HepG2 (cell line): ENCODE measurements at regions not wholly inside any gene's neighbourhood (a gene's known extent, or its start where the extent isn't known, plus 50 kb on each side); places are given as distances from the start of the nearest gene placed in this dataset.
"Not testable (repeated sequence)": the region's sequence is repeated elsewhere in the genome, so short reads cannot be mapped to it uniquely, and the experiment has no call there.

Experiments
- ATAC-seq: fragments of 200-7000 bp; cut with Tn5 transposase; 3 replicates; pipeline ENCODE4 v1.9.1; 2020; ENCODE audit warnings: mild to moderate bottlenecking, moderate library complexity
- BruUV-seq: library from RNA; stranded (reverse); fragments of 400-500 nt; replicated peaks from 2 replicates; lab custom pipeline; 2021; lab: Mats Ljungman, UMichigan
- CTCF ChIA-PET: fragments of 300-600 bp; formaldehyde crosslinking; extraction: SDS; loops from one replicate; lab custom pipeline; 2021; ENCODE audit warnings: low total read pairs, inconsistent platforms, low intra/inter-chr PET ratio; lab: Yijun Ruan, JAX
- POLR2A ChIA-PET: fragments of 350-600 bp; sonication (Branson Sonifier 250); formaldehyde crosslinking; loops from one replicate; lab custom pipeline; 2020; ENCODE audit warnings: antibody characterized with exemption, inconsistent platforms; lab: Yijun Ruan, JAX
- DNase-seq: peaks from one replicate; pipeline ENCODE4 v3.0.0-alpha.2; 2015; ENCODE audit warnings: low spot score
- FAIRE-seq: peaks from 3 replicates; lab custom pipeline; 2011; peaks lifted over from hg19 to GRCh38; lab: Jason Lieb, UNC
- H2AFZ ChIP-seq: one replicate; pipeline ENCODE4 v1.6.1; 2011; ENCODE audit warnings: low read length, inconsistent platforms
- H3K27ac ChIP-seq: fragments of 300-600 bp; 3 replicates; pipeline ENCODE4 v1.8.0; 2011; ENCODE audit warnings: mixed run types, mild to moderate bottlenecking, mixed read lengths, low read length, inconsistent platforms; ENCODE audit not compliant: insufficient read depth; ENCODE audit errors: extremely low read length
- H3K27me3 ChIP-seq, 2 experiments: fragments of 200-600 bp in 1 of 2; 2 replicates in 1 of 2; 3 replicates in 1 of 2; pipeline versions ENCODE4 v1.6.0 to v1.8.0; 2011; ENCODE audit warnings: low read length in 2 of 2, mild to moderate bottlenecking in 2 of 2, moderate library complexity in 2 of 2, inconsistent platforms in 1 of 2; ENCODE audit not compliant: insufficient read depth in 2 of 2, control insufficient read depth in 1 of 2
- H3K36me3 ChIP-seq, 2 experiments: fragments of 200-600 bp in 1 of 2; replicated peaks in 1 of 2; 2 replicates in 1 of 2; 3 replicates in 1 of 2; pipeline versions ENCODE4 v1.5.1 to v1.8.0; 2011; ENCODE audit warnings: low read length in 2 of 2, inconsistent platforms in 1 of 2; ENCODE audit not compliant: insufficient read depth in 2 of 2, control insufficient read depth in 1 of 2
- H3K4me1 ChIP-seq: 2 replicates; pipeline ENCODE4 v1.5.1; 2012; ENCODE audit warnings: low read length, inconsistent platforms; ENCODE audit not compliant: insufficient read depth
- H3K4me2 ChIP-seq: 2 replicates; pipeline ENCODE4 v1.6.0; 2011; ENCODE audit warnings: low read depth, low read length, inconsistent platforms
- H3K4me3 ChIP-seq, 3 experiments: fragments of 200-600 bp in 1 of 3; sonication (generic), shearing (Covaris generic) in 1 of 3; replicated peaks in 1 of 3; 2 replicates each; pipeline ENCODE4 v1.5.1; 2011 to 2016; ENCODE audit warnings: low read length in 3 of 3, inconsistent platforms in 2 of 3, low read depth in 2 of 3, mild to moderate bottlenecking in 2 of 3, control low read depth in 1 of 3, mixed read lengths in 1 of 3; ENCODE audit not compliant: insufficient read depth in 1 of 3
- H3K79me2 ChIP-seq: one replicate; pipeline ENCODE4 v1.6.1; 2011; ENCODE audit warnings: low read length, inconsistent platforms; ENCODE audit not compliant: insufficient read depth
- H3K9ac ChIP-seq: 2 replicates; pipeline ENCODE4 v1.6.0; 2011; ENCODE audit warnings: mild to moderate bottlenecking, low read depth, low read length, inconsistent platforms; ENCODE audit not compliant: insufficient read depth
- H3K9me3 ChIP-seq: 2 replicates; pipeline ENCODE4 v1.5.1; 2012; ENCODE audit warnings: mild to moderate bottlenecking, low read length
- H4K20me1 ChIP-seq: 2 replicates; pipeline ENCODE4 v1.6.0; 2011; ENCODE audit warnings: inconsistent platforms, mild to moderate bottlenecking, low read length, moderate library complexity; ENCODE audit not compliant: insufficient read depth
- CCAR2 ChIP-seq: fragments of 200-400 bp; formaldehyde crosslinking; optimal IDR thresholded peaks from 2 replicates; pipeline ENCODE3; 2018; ENCODE audit warnings: low read depth, mild to moderate bottlenecking, low read length, moderate library complexity
- FOSL2 ChIP-seq: sonication (generic); formaldehyde crosslinking; IDR thresholded peaks from 2 replicates; pipeline ENCODE4 v1.4.0; 2020; ENCODE audit warnings: missing genetic modification reagents
- MTA3 ChIP-seq: sonication (generic); formaldehyde crosslinking; IDR thresholded peaks from 2 replicates; pipeline ENCODE4 v1.4.0; 2020; ENCODE audit warnings: missing genetic modification reagents
- SMAD1 ChIP-seq: sonication (generic); formaldehyde crosslinking; IDR thresholded peaks from 2 replicates; pipeline ENCODE4 v1.4.0; 2020; ENCODE audit warnings: missing genetic modification reagents, low read depth, mild to moderate bottlenecking, borderline replicate concordance
- ZNF24 ChIP-seq: fragments of 450-650 bp; IDR thresholded peaks from 2 replicates; pipeline ENCODE4 v1.6.1; 2017; ENCODE audit warnings: antibody characterized with exemption, mild to moderate bottlenecking
- ZNF333 ChIP-seq: sonication (generic); formaldehyde crosslinking; IDR thresholded peaks from 2 replicates; pipeline ENCODE4 v1.4.0; 2020; ENCODE audit warnings: mild to moderate bottlenecking, missing genetic modification reagents, borderline replicate concordance
- ZNF430 ChIP-seq: sonication (generic); formaldehyde crosslinking; IDR thresholded peaks from 2 replicates; pipeline ENCODE4 v1.9.0; 2021; ENCODE audit warnings: mild to moderate bottlenecking, missing genetic modification reagents
- WGBS: methylation state at CpG from one replicate; pipeline ENCODE4 v1.1.6; 2017; ENCODE audit warnings: low lambda C conversion rate; 5-methylcytosine and 5-hydroxymethylcytosine counted together
- in situ Hi-C: cut with HindIII; loops from 2 replicates; pipeline ENCODE4 v1.10.0; 2017; ENCODE audit warnings: low pct_unique_long_range_greater_than_20kb; ENCODE audit not compliant: extremely low pct_ligation_motif_present
- intact Hi-C: fragments of 100-400 bp; cut with micrococcal nuclease; formaldehyde crosslinking; loops from one replicate; pipeline ENCODE4 v1.10.0; 2022; ENCODE audit not compliant: unreplicated experiment
- TF ChIP-seq, protein P1 (sequence below): sonication (generic); formaldehyde crosslinking; IDR thresholded peaks from 2 replicates; pipeline ENCODE4 v1.5.0; 2020; ENCODE audit warnings: mild to moderate bottlenecking, missing genetic modification reagents
- TF ChIP-seq, protein P2 (sequence below): sonication (generic); formaldehyde crosslinking; IDR thresholded peaks from 2 replicates; pipeline ENCODE4 v1.4.0; 2020; ENCODE audit warnings: missing genetic modification reagents, borderline replicate concordance
- TF ChIP-seq, protein P3 (sequence below): conservative IDR thresholded peaks from 2 replicates; pipeline ENCODE4 v1.6.1; 2018; ENCODE audit warnings: missing genetic modification reagents

DNA sequence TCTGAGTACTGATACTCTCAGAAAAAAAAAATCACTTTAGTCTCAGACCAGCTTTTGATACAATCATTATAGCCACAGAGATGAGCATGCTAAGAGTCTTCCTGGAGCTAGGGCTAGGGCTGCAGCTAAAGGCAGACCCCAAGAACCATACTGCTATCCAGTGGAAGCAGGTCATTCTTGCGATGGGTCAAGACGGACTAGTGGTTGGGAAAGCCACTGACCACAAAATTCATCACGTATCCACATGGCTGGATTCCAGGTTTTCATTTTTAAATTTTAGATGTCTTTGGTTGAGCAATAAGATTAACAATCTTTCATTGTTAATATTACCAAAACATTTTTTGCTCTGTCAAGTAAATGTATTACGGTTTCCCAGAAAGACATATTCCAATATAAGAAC is 598.1 kb downstream of the DNAH5 start (continued):
- TF ChIP-seq, protein P1, sequence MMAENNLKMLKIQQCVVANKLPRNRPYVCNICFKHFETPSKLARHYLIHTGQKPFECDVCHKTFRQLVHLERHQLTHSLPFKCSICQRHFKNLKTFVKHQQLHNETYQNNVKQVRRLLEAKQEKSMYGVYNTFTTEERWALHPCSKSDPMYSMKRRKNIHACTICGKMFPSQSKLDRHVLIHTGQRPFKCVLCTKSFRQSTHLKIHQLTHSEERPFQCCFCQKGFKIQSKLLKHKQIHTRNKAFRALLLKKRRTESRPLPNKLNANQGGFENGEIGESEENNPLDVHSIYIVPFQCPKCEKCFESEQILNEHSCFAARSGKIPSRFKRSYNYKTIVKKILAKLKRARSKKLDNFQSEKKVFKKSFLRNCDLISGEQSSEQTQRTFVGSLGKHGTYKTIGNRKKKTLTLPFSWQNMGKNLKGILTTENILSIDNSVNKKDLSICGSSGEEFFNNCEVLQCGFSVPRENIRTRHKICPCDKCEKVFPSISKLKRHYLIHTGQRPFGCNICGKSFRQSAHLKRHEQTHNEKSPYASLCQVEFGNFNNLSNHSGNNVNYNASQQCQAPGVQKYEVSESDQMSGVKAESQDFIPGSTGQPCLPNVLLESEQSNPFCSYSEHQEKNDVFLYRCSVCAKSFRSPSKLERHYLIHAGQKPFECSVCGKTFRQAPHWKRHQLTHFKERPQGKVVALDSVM (CRISPR knock-in tag) = no peak
- no peak for TF ChIP-seq FOSL2 (CRISPR knock-in tag)
- TF ChIP-seq ZNF333 (CRISPR knock-in tag) = no peak
- TF ChIP-seq CCAR2 = no peak
- TF ChIP-seq MTA3 (CRISPR knock-in tag) = no peak
- TF ChIP-seq ZNF430 (CRISPR knock-in tag) = no peak
- TF ChIP-seq, protein P2, sequence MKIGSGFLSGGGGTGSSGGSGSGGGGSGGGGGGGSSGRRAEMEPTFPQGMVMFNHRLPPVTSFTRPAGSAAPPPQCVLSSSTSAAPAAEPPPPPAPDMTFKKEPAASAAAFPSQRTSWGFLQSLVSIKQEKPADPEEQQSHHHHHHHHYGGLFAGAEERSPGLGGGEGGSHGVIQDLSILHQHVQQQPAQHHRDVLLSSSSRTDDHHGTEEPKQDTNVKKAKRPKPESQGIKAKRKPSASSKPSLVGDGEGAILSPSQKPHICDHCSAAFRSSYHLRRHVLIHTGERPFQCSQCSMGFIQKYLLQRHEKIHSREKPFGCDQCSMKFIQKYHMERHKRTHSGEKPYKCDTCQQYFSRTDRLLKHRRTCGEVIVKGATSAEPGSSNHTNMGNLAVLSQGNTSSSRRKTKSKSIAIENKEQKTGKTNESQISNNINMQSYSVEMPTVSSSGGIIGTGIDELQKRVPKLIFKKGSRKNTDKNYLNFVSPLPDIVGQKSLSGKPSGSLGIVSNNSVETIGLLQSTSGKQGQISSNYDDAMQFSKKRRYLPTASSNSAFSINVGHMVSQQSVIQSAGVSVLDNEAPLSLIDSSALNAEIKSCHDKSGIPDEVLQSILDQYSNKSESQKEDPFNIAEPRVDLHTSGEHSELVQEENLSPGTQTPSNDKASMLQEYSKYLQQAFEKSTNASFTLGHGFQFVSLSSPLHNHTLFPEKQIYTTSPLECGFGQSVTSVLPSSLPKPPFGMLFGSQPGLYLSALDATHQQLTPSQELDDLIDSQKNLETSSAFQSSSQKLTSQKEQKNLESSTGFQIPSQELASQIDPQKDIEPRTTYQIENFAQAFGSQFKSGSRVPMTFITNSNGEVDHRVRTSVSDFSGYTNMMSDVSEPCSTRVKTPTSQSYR (CRISPR knock-in tag) = no peak
- no peak for TF ChIP-seq ZNF24
- no peak for TF ChIP-seq SMAD1
- TF ChIP-seq, all 625 proteins: peak for 0

DNA sequence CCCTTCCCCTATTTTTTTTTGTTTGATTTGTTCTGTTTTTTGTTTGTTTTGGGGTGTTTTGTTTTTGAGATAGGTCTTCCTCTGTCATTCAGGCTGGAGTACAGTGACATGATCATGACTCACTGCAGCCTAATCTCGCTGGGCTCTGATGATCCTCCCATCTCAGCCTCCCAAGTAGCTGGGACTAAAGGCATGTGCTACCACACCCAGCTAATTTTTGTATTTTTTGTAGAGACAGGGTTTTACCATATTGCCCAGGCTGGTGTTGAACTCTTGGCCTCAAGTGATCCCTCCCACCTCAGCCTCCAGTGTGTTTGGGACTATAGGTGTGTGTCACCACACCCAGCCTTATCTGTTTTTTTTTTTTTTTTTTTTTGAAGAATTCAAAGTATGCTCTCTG is 605.4 kb downstream of the DNAH5 start:
- ChIA-PET CTCF (no interaction called here), POLR2A (no interaction called here)
- TF ChIP-seq, protein P3, sequence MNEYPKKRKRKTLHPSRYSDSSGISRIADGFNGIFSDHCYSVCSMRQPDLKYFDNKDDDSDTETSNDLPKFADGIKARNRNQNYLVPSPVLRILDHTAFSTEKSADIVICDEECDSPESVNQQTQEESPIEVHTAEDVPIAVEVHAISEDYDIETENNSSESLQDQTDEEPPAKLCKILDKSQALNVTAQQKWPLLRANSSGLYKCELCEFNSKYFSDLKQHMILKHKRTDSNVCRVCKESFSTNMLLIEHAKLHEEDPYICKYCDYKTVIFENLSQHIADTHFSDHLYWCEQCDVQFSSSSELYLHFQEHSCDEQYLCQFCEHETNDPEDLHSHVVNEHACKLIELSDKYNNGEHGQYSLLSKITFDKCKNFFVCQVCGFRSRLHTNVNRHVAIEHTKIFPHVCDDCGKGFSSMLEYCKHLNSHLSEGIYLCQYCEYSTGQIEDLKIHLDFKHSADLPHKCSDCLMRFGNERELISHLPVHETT = no peak
- FAIRE-seq = no peak
- Histone ChIP-seq H3K36me3 (no peaks in the 10 kb centered on the region), H4K20me1 (no peaks in the 10 kb centered on the region), H3K9me3 (peaks cover 84% of the 10 kb centered on the region), H3K4me3 (no peak overlapping the region), H3K4me1 (no peaks in the 10 kb centered on the region), H3K9ac (no peak overlapping the region), H2AFZ (no peak overlapping the region), H3K27ac (no peak overlapping the region), H3K79me2 (no peaks in the 10 kb centered on the region), H3K27me3 (no peaks in the 10 kb centered on the region), H3K4me2 (no peak overlapping the region)
- no TSS peak for BruUV-seq
- intact Hi-C loops (no loop called here), in situ Hi-C loops (no loop called here)
- ATAC-seq = no peak
- DNase-seq = no peak
- 0% methylated on average over 1 of the region's 1 CpG for WGBS

DNA sequence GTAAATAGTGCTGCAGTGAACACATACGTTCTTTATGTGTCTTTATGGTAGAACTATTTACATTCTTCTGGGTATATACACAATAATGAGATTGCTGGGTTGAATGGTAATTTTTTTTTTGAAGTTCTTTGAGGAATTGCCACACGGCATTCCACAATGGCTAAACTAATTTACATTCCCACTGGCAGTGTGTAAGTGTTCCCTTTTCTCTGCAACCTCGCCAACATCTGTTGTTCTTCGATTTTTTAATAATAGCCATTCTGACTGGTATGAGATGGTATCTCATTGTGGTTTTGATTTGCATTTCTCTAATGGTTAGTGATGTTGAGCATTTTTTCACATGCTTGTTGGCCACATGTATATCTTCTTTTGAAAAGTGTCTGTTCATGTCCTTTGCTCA is 609.5 kb downstream of the DNAH5 start:
- H3K27ac ChIP-seq, H3K4me1 ChIP-seq, CTCF ChIA-PET, POLR2A ChIA-PET, H3K4me2 ChIP-seq, H3K79me2 ChIP-seq, H3K9ac ChIP-seq, FAIRE-seq, ATAC-seq, BruUV-seq, H4K20me1 ChIP-seq, DNase-seq, in situ Hi-C loops, H3K36me3 ChIP-seq, H3K4me3 ChIP-seq, intact Hi-C loops, H2AFZ ChIP-seq, H3K27me3 ChIP-seq: not testable (repeated sequence)
- peaks cover 68% of the 10 kb centered on the region for H3K9me3 ChIP-seq
- whole genome bisulfite sequencing = 3% methylated on average over 4 of the region's 4 CpGs
